HAP-1 (cell line): ENCODE measurements at regions not wholly inside any gene's neighbourhood (a gene's known extent, or its start where the extent isn't known, plus 50 kb on each side); places are given as distances from the start of the nearest gene placed in this dataset.
A peak's percentile ranks its signal among the peaks of the same experiment; 100 is the strongest.
"Not testable (repeated sequence)": the region's sequence is repeated elsewhere in the genome, so short reads cannot be mapped to it uniquely, and the experiment has no call there.

Experiments
- DNase-seq, 2 experiments: peaks; one replicate each; pipeline ENCODE4 v3.0.0-alpha.2; 2016 to 2020; ENCODE audit warnings: low spot score in 2 of 2
- H3K27me3 ChIP-seq: fragments of 250-450 bp; sonication (Bioruptor Pico); 2 replicates; pipeline ENCODE4 v1.5.1; 2020; ENCODE audit warnings: low read depth, mild to moderate bottlenecking, moderate library complexity
- H3K36me3 ChIP-seq: fragments of 250-450 bp; sonication (Bioruptor Pico); replicated peaks from 2 replicates; pipeline ENCODE4 v1.5.1; 2020; ENCODE audit warnings: mild to moderate bottlenecking
- H3K4me1 ChIP-seq: fragments of 250-450 bp; sonication (Bioruptor Pico); 2 replicates; pipeline ENCODE4 v1.5.1; 2020; ENCODE audit warnings: mild to moderate bottlenecking
- H3K4me3 ChIP-seq: fragments of 250-450 bp; sonication (Bioruptor Pico); 2 replicates; pipeline ENCODE4 v1.5.1; 2020; ENCODE audit warnings: mild to moderate bottlenecking, moderate library complexity
- H3K9me3 ChIP-seq: fragments of 250-450 bp; sonication (Bioruptor Pico); 2 replicates; pipeline ENCODE4 v1.5.1; 2020; ENCODE audit warnings: mild to moderate bottlenecking, moderate library complexity
- in situ Hi-C: fragments of 300-500 bp; cut with MboI; formaldehyde crosslinking; loops from 3 replicates; pipeline ENCODE4 v1.14.3; 2020; ENCODE audit warnings: low sequenced_read_pairs, inconsistent platforms, mixed read lengths

- no peak for DNase-seq
- Histone ChIP-seq H3K4me3 (no peak overlapping the region), H3K4me1 (no peaks in the 10 kb centered on the region), H3K27me3 (peaks cover 12% of the 10 kb centered on the region), H3K36me3 (no peaks in the 10 kb centered on the region), H3K9me3 (no peaks in the 10 kb centered on the region)
- in situ Hi-C loops = no loop called here
Measured at GRCh38 chr1:157403608-157404007, 148.7 kb downstream of the FCRL5 start.

DNA sequence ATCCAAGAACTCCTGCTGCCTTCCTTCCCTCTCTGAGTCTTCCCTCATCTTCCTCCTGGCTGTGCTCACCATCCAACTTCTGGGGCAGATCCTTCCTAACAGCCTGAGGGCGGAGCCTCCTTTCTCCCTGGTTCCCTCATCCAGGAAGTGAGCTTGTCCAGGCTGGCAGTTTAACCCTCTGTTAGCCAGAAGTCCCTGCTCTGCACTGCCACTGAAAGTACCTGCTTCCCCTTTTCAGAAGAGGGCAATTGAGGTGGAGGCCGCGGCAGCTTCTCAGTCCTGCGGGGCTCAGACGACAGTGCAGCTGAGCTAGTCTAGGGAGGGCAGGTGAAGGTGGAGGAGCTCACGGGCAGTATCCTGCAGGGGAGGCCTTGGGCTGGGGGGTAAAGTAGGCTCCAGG, 149.1 kb downstream of the FCRL5 start:
- Histone ChIP-seq H3K9me3 (no peaks in the 10 kb centered on the region), H3K4me1 (no peaks in the 10 kb centered on the region), H3K36me3 (no peaks in the 10 kb centered on the region), H3K27me3 (peaks cover 15% of the 10 kb centered on the region), H3K4me3 (no peak overlapping the region)
- DNase-seq = peak; percentile 12 to 29
- in situ Hi-C loops = no loop called here

- Histone ChIP-seq H3K4me1 (no peaks in the 10 kb centered on the region), H3K4me3 (no peak overlapping the region), H3K9me3 (no peaks in the 10 kb centered on the region), H3K36me3 (no peaks in the 10 kb centered on the region), H3K27me3 (peaks cover 18% of the 10 kb centered on the region)
- no peak for DNase-seq
- in situ Hi-C loops = no loop called here
Measured at GRCh38 chr1:157400766-157401165, 151.5 kb downstream of the FCRL5 start.

- H3K36me3 ChIP-seq = no peaks in the 10 kb centered on the region
- peaks cover 18% of the 10 kb centered on the region for H3K27me3 ChIP-seq
- H3K4me1 ChIP-seq = no peaks in the 10 kb centered on the region
- in situ Hi-C loops = no loop called here
- H3K4me3 ChIP-seq = no peak overlapping the region
- no peak for DNase-seq
- H3K9me3 ChIP-seq = no peaks in the 10 kb centered on the region
Measured at GRCh38 chr1:157399984-157400382, 152.3 kb downstream of the FCRL5 start.

DNA sequence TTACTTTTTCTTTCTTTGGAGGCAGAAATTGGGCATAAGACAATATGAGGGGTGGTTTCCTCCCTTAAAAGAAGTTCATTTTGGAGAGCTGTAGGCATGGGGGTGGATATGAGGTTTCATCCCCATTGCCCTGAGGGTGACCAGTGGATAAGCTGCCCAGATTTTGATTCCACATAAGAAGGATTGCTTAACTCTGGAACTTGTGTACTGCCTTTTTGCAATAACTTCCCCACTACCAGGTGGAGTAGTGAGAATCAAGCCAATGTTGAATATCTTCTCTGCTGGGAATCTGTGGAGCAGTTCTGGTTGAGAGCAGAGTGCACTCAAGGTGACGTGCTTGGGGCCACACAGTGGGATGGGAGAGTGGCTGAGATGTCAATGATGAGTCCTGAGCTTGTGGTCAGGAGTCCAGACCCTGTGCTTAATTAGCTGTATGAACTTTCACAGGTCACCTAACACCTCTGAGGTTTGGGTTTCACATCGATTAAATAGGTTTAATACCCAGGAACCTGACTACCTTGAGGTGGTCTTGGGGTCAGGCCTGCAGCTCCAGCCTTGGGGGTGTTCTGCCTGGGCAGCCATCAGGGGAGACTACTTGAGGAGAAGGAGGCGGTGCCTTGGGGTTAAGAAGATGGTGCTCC, 152.9 kb downstream of the FCRL5 start:
- no peak overlapping the region for H3K4me3 ChIP-seq
- in situ Hi-C loops = no loop called here
- H3K27me3 ChIP-seq = peaks cover 18% of the 10 kb centered on the region
- no peaks in the 10 kb centered on the region for H3K36me3 ChIP-seq
- no peaks in the 10 kb centered on the region for H3K4me1 ChIP-seq
- no peaks in the 10 kb centered on the region for H3K9me3 ChIP-seq
- DNase-seq = no peak

DNA sequence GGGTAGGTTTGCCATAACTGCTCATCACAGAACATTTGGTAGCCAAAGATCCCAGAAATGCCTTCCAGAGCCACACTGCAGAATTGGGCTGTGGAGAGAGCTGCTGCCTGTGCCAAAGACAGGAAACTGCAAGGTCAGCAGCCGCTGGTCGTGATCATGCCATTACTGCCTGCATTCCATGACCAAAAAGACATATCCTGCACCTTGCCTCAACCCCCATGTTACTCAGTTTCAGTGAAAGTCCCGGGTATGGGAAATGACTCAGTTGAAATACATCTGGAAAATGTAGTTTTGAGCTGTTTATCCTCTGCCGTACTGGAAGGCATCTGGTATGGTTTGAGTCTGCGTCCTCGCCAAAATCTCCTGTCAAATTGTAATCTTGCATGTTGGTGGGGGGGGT, 161.7 kb downstream of the FCRL5 start:
- Histone ChIP-seq H3K27me3 (0 out of 2 replicates have a peak, but pooled peaks cover 3% of the 10 kb centered on the region), H3K9me3 (no peaks in the 10 kb centered on the region), H3K36me3 (no peaks in the 10 kb centered on the region), H3K4me3 (no peak overlapping the region), H3K4me1 (no peaks in the 10 kb centered on the region)
- in situ Hi-C loops = no loop called here
- DNase-seq = no peak

GRCh38 chr1:157388057-157388456, 164.3 kb downstream of the FCRL5 start:
- H3K36me3 ChIP-seq = no peaks in the 10 kb centered on the region
- no peaks in the 10 kb centered on the region for H3K9me3 ChIP-seq
- peaks cover 4% of the 10 kb centered on the region; the same call in 1 of the 2 replicates for H3K27me3 ChIP-seq
- H3K4me3 ChIP-seq = no peak overlapping the region
- DNase-seq = no peak
- no peaks in the 10 kb centered on the region for H3K4me1 ChIP-seq
- in situ Hi-C loops = no loop called here

DNA sequence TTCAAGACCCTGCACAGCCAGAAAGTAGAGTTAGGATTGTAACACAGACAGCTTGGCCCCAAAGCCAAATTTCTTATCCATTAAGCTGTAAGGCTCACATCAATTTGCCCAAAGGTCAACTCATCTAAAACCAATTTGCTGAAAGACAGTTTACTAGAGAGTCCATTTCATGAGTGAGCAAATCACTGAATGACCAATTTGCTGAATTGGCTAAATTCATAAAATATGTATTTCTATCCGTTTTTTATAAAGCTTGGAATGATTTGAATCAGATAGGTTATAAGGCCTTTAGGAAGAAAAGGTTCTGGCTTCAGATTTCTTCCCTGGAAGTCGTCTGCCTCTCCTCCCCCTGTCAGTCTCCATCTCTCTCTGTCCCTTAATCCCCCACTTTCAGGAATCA, 168.1 kb downstream of the FCRL5 start:
- H3K4me1 ChIP-seq = no peaks in the 10 kb centered on the region
- no peak for DNase-seq
- in situ Hi-C loops = no loop called here
- no peak overlapping the region for H3K4me3 ChIP-seq
- peaks cover 8% of the 10 kb centered on the region; the same call in 1 of the 2 replicates for H3K27me3 ChIP-seq
- no peaks in the 10 kb centered on the region for H3K36me3 ChIP-seq
- H3K9me3 ChIP-seq = no peaks in the 10 kb centered on the region

GRCh38 chr1:157382351-157382750, 170.0 kb downstream of the FCRL5 start:
- Histone ChIP-seq H3K4me3 (no peak overlapping the region), H3K27me3 (peaks cover 18% of the 10 kb centered on the region), H3K9me3 (no peaks in the 10 kb centered on the region), H3K36me3 (no peaks in the 10 kb centered on the region), H3K4me1 (no peaks in the 10 kb centered on the region)
- DNase-seq = no peak
- in situ Hi-C loops = no loop called here

DNA sequence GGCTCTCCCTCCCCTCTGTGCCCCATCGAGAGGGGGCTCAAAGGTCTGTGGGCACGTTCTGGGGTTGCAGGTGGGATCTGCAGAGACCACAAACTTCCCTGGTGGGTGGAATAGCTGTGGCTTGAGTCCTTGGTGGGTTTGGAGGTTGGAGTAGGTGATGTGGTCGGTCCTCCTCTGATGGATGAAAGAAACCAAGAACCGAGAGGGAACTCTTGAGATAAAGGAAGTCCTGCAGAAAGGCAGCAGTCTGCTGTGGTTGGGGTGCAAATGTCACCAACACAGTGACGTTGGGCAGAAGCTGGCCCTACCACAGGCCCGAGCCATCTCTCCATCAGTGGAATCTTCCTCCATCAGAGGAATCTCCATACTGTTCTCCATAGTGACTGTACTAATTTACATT, 171.8 kb downstream of the FCRL5 start:
- no peaks in the 10 kb centered on the region for H3K4me1 ChIP-seq
- DNase-seq = no peak
- no peak overlapping the region for H3K4me3 ChIP-seq
- in situ Hi-C loops = no loop called here
- peaks cover 18% of the 10 kb centered on the region for H3K27me3 ChIP-seq
- H3K9me3 ChIP-seq = no peaks in the 10 kb centered on the region
- no peaks in the 10 kb centered on the region for H3K36me3 ChIP-seq

- peaks cover 20% of the 10 kb centered on the region for H3K27me3 ChIP-seq
- peak; percentile 14 to 84 for DNase-seq
- H3K4me1 ChIP-seq, in situ Hi-C loops, H3K4me3 ChIP-seq, H3K36me3 ChIP-seq, H3K9me3 ChIP-seq: not testable (repeated sequence)
Measured at GRCh38 chr1:157377280-157377713, 175.0 kb downstream of the FCRL5 start.

DNA sequence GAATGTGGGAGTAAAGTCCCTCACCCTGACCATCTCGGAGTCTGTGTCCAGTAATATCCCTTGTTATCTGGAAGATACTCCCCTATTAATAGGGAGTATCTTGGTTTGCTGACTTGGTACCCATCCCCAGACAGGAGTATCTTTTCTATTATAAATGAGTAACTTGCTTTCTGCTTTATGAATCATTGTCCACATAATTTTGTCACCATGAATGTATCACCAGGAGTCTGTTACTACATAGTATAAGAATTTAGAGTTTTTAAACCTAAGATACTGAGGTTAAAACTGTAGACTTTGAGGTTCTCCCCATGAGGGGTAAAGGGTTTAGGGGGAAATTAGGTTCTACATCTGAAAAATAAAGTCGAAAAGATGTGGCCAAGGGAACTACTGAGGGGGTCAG, 175.6 kb downstream of the FCRL5 start:
- Histone ChIP-seq H3K27me3 (peaks cover 20% of the 10 kb centered on the region), H3K36me3 (no peaks in the 10 kb centered on the region), H3K4me3 (no peak overlapping the region), H3K9me3 (no peaks in the 10 kb centered on the region), H3K4me1 (no peaks in the 10 kb centered on the region)
- in situ Hi-C loops = no loop called here
- no peak for DNase-seq

- DNase-seq, in situ Hi-C loops, H3K27me3 ChIP-seq: not testable (repeated sequence)
Measured at GRCh38 chr1:157372311-157372710, 180.0 kb downstream of the FCRL5 start.

DNA sequence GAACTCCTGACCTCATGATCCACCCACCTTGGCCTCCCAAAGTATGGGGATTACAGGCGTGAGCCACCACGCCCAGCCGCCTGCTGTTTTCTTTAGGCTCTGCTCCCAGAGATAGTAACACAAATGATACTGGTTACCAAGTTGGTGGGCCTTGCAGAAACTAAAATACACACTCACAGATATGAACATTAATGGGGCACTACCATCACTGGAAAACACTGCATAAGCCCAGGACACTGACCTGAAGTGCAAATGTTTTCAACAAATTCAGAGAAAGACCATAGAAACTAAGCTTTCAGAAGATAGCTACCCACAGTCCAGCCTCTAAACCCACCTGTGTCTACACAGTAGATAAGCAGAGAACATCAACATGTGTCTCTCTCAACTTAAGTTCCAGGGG, 180.5 kb downstream of the FCRL5 start:
- Histone ChIP-seq H3K4me3 (no peak overlapping the region), H3K9me3 (no peaks in the 10 kb centered on the region), H3K27me3 (0 out of 2 replicates have a peak, but pooled peaks cover 5% of the 10 kb centered on the region), H3K4me1 (peaks cover 7% of the 10 kb centered on the region; the same call in 1 of the 2 replicates), H3K36me3 (no peaks in the 10 kb centered on the region)
- in situ Hi-C loops = no loop called here
- DNase-seq = no peak

More at GRCh38 chr1:157372311-157372710, 180.0 kb downstream of the FCRL5 start:
- not testable (repeated sequence) for H3K4me3 ChIP-seq, H3K36me3 ChIP-seq, H3K9me3 ChIP-seq, H3K4me1 ChIP-seq

DNA sequence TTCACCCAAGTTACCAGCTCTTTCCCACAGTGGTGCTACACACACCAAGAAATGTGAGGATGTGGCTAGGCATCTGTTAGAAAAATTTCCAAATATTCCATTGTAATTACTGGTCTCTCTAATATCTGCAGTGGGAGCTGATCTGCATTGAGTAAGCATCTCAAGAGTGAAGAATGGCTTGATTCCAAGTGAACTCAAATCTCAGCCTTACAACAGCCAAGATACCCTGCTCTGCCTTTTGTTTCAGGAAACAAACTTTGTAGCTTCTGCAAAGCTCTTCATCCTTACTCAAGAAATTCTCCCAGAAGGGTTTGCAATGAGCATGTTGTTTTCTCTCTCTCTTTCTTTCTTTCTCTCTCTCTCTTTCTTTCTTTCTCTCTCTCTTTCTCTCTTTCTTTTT, 181.1 kb downstream of the FCRL5 start:
- in situ Hi-C loops = no loop called here
- no peaks in the 10 kb centered on the region for H3K36me3 ChIP-seq
- 0 out of 2 replicates have a peak, but pooled peaks cover 5% of the 10 kb centered on the region for H3K27me3 ChIP-seq
- no peaks in the 10 kb centered on the region for H3K9me3 ChIP-seq
- no peak for DNase-seq
- peaks cover 7% of the 10 kb centered on the region; the same call in 1 of the 2 replicates for H3K4me1 ChIP-seq
- H3K4me3 ChIP-seq = no peak overlapping the region
